Testis (tissue), 2 donors: ENCODE measurements at regions not wholly inside any gene's neighbourhood (a gene's known extent, or its start where the extent isn't known, plus 50 kb on each side); places are given as distances from the start of the nearest gene placed in this dataset.

ENCODE experiments used
- CTCF ChIP-seq, 3 experiments: fragments of 450-650 bp in 2 of 3; fragments of 200-600 bp in 1 of 3; sonication (generic) in 1 of 3; IDR thresholded peaks; one replicate each; pipeline ENCODE4 v1.5.1; 2016 to 2019; ENCODE audit warnings: antibody characterized with exemption in 3 of 3, mild to moderate bottlenecking in 2 of 3, moderate library complexity in 1 of 3
- POLR2A ChIP-seq: fragments of 450-650 bp; IDR thresholded peaks from one replicate; pipeline ENCODE4 v1.6.1; 2017; ENCODE audit warnings: antibody characterized with exemption, mild to moderate bottlenecking, moderate library complexity

- no peak for TF ChIP-seq CTCF (IDR thresholded peaks at IDR 0.05)
- no peak for TF ChIP-seq POLR2A
Observed at GRCh38 chr9:18366184-18366583, 107.8 kb upstream of the ADAMTSL1 start.
